ENCODE measurements at regions not wholly inside any gene's neighbourhood (a gene's known extent, or its start where the extent isn't known, plus 50 kb on each side); places are given as distances from the start of the nearest gene placed in this dataset.

DNA sequence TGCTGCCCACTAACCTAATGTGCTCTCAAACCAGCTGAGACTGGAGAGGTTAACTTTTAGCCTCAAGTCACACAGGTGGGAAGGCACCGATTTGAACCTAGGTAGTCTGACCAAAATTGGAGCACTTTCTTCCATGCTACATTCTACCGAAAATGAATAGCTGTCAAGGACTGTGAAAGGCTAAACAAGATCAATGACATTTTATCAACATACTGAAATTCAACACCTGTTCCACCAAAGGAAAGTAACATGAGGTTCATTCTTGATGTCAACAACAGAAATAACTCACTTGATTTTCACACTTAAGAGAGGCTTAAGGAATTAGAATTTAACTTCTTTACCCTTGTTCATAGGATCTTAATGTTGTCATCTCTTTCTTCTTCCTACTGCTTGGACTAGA, 284.4 kb upstream of the MON1B start:
- TF ChIP-seq, protein P1, sequence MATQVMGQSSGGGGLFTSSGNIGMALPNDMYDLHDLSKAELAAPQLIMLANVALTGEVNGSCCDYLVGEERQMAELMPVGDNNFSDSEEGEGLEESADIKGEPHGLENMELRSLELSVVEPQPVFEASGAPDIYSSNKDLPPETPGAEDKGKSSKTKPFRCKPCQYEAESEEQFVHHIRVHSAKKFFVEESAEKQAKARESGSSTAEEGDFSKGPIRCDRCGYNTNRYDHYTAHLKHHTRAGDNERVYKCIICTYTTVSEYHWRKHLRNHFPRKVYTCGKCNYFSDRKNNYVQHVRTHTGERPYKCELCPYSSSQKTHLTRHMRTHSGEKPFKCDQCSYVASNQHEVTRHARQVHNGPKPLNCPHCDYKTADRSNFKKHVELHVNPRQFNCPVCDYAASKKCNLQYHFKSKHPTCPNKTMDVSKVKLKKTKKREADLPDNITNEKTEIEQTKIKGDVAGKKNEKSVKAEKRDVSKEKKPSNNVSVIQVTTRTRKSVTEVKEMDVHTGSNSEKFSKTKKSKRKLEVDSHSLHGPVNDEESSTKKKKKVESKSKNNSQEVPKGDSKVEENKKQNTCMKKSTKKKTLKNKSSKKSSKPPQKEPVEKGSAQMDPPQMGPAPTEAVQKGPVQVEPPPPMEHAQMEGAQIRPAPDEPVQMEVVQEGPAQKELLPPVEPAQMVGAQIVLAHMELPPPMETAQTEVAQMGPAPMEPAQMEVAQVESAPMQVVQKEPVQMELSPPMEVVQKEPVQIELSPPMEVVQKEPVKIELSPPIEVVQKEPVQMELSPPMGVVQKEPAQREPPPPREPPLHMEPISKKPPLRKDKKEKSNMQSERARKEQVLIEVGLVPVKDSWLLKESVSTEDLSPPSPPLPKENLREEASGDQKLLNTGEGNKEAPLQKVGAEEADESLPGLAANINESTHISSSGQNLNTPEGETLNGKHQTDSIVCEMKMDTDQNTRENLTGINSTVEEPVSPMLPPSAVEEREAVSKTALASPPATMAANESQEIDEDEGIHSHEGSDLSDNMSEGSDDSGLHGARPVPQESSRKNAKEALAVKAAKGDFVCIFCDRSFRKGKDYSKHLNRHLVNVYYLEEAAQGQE (IDR thresholded peaks at IDR 0.05) = no peak
- TF ChIP-seq CEBPB (IDR thresholded peaks at IDR 0.05) = no peak
- TF ChIP-seq, protein P2, sequence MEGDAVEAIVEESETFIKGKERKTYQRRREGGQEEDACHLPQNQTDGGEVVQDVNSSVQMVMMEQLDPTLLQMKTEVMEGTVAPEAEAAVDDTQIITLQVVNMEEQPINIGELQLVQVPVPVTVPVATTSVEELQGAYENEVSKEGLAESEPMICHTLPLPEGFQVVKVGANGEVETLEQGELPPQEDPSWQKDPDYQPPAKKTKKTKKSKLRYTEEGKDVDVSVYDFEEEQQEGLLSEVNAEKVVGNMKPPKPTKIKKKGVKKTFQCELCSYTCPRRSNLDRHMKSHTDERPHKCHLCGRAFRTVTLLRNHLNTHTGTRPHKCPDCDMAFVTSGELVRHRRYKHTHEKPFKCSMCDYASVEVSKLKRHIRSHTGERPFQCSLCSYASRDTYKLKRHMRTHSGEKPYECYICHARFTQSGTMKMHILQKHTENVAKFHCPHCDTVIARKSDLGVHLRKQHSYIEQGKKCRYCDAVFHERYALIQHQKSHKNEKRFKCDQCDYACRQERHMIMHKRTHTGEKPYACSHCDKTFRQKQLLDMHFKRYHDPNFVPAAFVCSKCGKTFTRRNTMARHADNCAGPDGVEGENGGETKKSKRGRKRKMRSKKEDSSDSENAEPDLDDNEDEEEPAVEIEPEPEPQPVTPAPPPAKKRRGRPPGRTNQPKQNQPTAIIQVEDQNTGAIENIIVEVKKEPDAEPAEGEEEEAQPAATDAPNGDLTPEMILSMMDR (IDR thresholded peaks at IDR 0.05) = no peak
- no peak for TF ChIP-seq ESRRA (IDR thresholded peaks at IDR 0.05; ENCODE audit: borderline replicate concordance, low read length)
- TF ChIP-seq POLR2A (IDR thresholded peaks at IDR 0.05; ENCODE audit: low read length) = no peak
- no peak for TF ChIP-seq EP300 (IDR thresholded peaks at IDR 0.05)
- TF ChIP-seq CHD2 (IDR thresholded peaks at IDR 0.05; ENCODE audit: low read length, partially characterized antibody) = no peak
- no peak for TF ChIP-seq RFX5 (IDR thresholded peaks at IDR 0.05)
- TF ChIP-seq JUNB (IDR thresholded peaks at IDR 0.05) = no peak
- no peak for TF ChIP-seq JUN (IDR thresholded peaks at IDR 0.05)
- TF ChIP-seq MAZ (IDR thresholded peaks at IDR 0.05; ENCODE audit: borderline replicate concordance, low read depth, low read length) = no peak
- TF ChIP-seq, protein P3, sequence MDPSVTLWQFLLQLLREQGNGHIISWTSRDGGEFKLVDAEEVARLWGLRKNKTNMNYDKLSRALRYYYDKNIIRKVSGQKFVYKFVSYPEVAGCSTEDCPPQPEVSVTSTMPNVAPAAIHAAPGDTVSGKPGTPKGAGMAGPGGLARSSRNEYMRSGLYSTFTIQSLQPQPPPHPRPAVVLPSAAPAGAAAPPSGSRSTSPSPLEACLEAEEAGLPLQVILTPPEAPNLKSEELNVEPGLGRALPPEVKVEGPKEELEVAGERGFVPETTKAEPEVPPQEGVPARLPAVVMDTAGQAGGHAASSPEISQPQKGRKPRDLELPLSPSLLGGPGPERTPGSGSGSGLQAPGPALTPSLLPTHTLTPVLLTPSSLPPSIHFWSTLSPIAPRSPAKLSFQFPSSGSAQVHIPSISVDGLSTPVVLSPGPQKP (IDR thresholded peaks at IDR 0.05; ENCODE audit: low read depth, low read length) = no peak
- no peak for TF ChIP-seq ZC3H11A (IDR thresholded peaks at IDR 0.05)
- TF ChIP-seq, protein P4, sequence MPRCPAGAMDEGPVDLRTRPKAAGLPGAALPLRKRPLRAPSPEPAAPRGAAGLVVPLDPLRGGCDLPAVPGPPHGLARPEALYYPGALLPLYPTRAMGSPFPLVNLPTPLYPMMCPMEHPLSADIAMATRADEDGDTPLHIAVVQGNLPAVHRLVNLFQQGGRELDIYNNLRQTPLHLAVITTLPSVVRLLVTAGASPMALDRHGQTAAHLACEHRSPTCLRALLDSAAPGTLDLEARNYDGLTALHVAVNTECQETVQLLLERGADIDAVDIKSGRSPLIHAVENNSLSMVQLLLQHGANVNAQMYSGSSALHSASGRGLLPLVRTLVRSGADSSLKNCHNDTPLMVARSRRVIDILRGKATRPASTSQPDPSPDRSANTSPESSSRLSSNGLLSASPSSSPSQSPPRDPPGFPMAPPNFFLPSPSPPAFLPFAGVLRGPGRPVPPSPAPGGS (IDR thresholded peaks at IDR 0.05) = no peak

Measured in A549 (cell line).